ENCODE measurements at regions not wholly inside any gene's neighbourhood (a gene's known extent, or its start where the extent isn't known, plus 50 kb on each side); places are given as distances from the start of the nearest gene placed in this dataset.

- ChIA-PET POLR2A (no interaction called here), CTCF (interaction anchor here (0.6 to 1.2 kb wide), 2 partner anchors 109 to 360 kb away, joined by 3 to 5 read pairs; partner anchors contain the start of gene EDN1)
- Histone ChIP-seq H3K4me1 (ENCODE audit: control insufficient read depth in 2 of 2, insufficient read depth in 2 of 2, low read length in 2 of 2) (no peaks in the 10 kb centered on the region), H3K36me3 (replicated peaks in 1 of 2; ENCODE audit: control extremely low read depth in 1 of 2, control insufficient read depth in 1 of 2, extremely low read depth in 1 of 2, insufficient read depth in 2 of 2, low read length in 1 of 2) (no peaks in the 10 kb centered on the region), H2AFZ (ENCODE audit: insufficient read depth, low read depth, low read length, poor library complexity, severe bottlenecking) (no peak overlapping the region), H3K4me3 (ENCODE audit: control extremely low read depth in 1 of 5, extremely low read depth in 1 of 5, insufficient read depth in 1 of 5, low read depth in 2 of 5, low read length in 4 of 5) (no peak overlapping the region), H3K27me3 (replicated peaks in 1 of 4; ENCODE audit: control extremely low read depth in 1 of 4, control insufficient read depth in 3 of 4, insufficient read depth in 4 of 4, low read length in 3 of 4) (no peaks in the 10 kb centered on the region), H4K20me1 (ENCODE audit: control insufficient read depth, insufficient read depth, low read length, poor library complexity, severe bottlenecking) (no peaks in the 10 kb centered on the region), H3K9ac (ENCODE audit: low read length) (no peak overlapping the region), H3K79me2 (ENCODE audit: control insufficient read depth, insufficient read depth, low read length) (no peaks in the 10 kb centered on the region), H3K4me2 (replicated peaks; ENCODE audit: low read depth, low read length, poor library complexity, severe bottlenecking) (no peak overlapping the region), H3K27ac (ENCODE audit: low read length in 2 of 2) (no peak overlapping the region), H3K9me3 (ENCODE audit: control extremely low read depth in 1 of 3, control insufficient read depth in 2 of 3, insufficient read depth in 1 of 3, low read length in 2 of 3) (no peaks in the 10 kb centered on the region)
- Mint-ChIP-seq H3K27me3 (peaks cover 13% of the 10 kb centered on the region), H3K27ac (no peak overlapping the region), H3K4me1 (no peaks in the 10 kb centered on the region), H3K4me3 (no peak overlapping the region), H3K9me3 (ENCODE audit: insufficient read depth) (no peaks in the 10 kb centered on the region)
- TF ChIP-seq CTCF (IDR thresholded peaks at IDR 0.05): no peak
- TF ChIP-seq EZH2 (IDR thresholded peaks at IDR 0.05; ENCODE audit: borderline replicate concordance, insufficient read depth, low read depth, low read length, poor library complexity, severe bottlenecking): no peak
- DNase-seq (no peak), ATAC-seq (ENCODE audit: low read depth) (no peak)
- intact Hi-C loops (cut with micrococcal nuclease): no loop called here
- WGBS (ENCODE audit: insufficient coverage): no CpG with 5 or more reads among the region's 2 CpGs
Measured at GRCh38 chr6:11930240-11930639, 81.9 kb upstream of the HIVEP1 start.

DNA sequence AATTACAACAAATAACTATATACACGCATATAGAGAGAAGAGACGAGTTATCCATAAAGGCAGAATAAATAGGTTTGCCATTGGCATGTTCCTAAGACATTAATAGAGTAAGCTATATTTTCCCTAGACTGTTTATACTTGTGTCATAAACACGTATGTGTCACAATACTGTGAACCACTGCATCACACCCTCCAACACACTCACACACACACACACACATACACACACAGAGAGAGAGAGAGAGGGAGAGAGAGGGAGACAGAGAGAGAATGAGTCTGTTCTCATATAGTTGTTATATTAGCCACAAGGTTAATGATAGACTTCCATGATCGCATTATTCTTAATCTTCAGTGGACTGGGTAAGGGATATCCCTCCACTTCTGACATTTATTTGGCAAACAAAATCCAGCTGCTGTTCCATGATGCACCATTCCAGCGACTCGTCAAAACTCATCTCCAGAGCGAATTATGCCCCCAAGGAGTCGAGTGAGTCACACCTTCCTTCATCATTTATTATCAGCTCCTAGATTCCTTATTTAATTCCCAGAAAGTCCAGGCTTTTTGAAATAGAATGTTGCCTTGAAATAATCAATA is 82.8 kb upstream of the HIVEP1 start:
- Mint-ChIP-seq H3K4me1 (no peaks in the 10 kb centered on the region), H3K9me3 (ENCODE audit: insufficient read depth) (no peaks in the 10 kb centered on the region), H3K4me3 (no peak overlapping the region), H3K27me3 (peaks cover 13% of the 10 kb centered on the region), H3K27ac (no peak overlapping the region)
- no peaks in the 10 kb centered on the region for H3K9me3 ChIP-seq (ENCODE audit: control extremely low read depth in 1 of 3, control insufficient read depth in 2 of 3, insufficient read depth in 1 of 3, low read length in 2 of 3)
- no peaks in the 10 kb centered on the region for H3K79me2 ChIP-seq (ENCODE audit: control insufficient read depth, insufficient read depth, low read length)
- H3K4me2 ChIP-seq (replicated peaks; ENCODE audit: low read depth, low read length, poor library complexity, severe bottlenecking): no peak overlapping the region
- H4K20me1 ChIP-seq (ENCODE audit: control insufficient read depth, insufficient read depth, low read length, poor library complexity, severe bottlenecking): no peaks in the 10 kb centered on the region
- no peak overlapping the region for H2AFZ ChIP-seq (ENCODE audit: insufficient read depth, low read depth, low read length, poor library complexity, severe bottlenecking)
- CTCF ChIA-PET: no interaction called here
- no peaks in the 10 kb centered on the region for H3K27me3 ChIP-seq (replicated peaks in 1 of 4; ENCODE audit: control extremely low read depth in 1 of 4, control insufficient read depth in 3 of 4, insufficient read depth in 4 of 4, low read length in 3 of 4)
- TF ChIP-seq EZH2 (IDR thresholded peaks at IDR 0.05; ENCODE audit: borderline replicate concordance, insufficient read depth, low read depth, low read length, poor library complexity, severe bottlenecking): no peak
- TF ChIP-seq CTCF (IDR thresholded peaks at IDR 0.05): no peak
- POLR2A ChIA-PET: no interaction called here
- intact Hi-C loops (cut with micrococcal nuclease): no loop called here
- DNase-seq (no peak), ATAC-seq (ENCODE audit: low read depth) (no peak)
- no peak overlapping the region for H3K27ac ChIP-seq (ENCODE audit: low read length in 2 of 2)
- WGBS (ENCODE audit: insufficient coverage): no CpG with 5 or more reads among the region's 8 CpGs
- no peaks in the 10 kb centered on the region for H3K4me1 ChIP-seq (ENCODE audit: control insufficient read depth in 2 of 2, insufficient read depth in 2 of 2, low read length in 2 of 2)
- H3K4me3 ChIP-seq (ENCODE audit: control extremely low read depth in 1 of 5, extremely low read depth in 1 of 5, insufficient read depth in 1 of 5, low read depth in 2 of 5, low read length in 4 of 5): no peak overlapping the region
- H3K36me3 ChIP-seq (replicated peaks in 1 of 2; ENCODE audit: control extremely low read depth in 1 of 2, control insufficient read depth in 1 of 2, extremely low read depth in 1 of 2, insufficient read depth in 2 of 2, low read length in 1 of 2): no peaks in the 10 kb centered on the region
- no peak overlapping the region for H3K9ac ChIP-seq (ENCODE audit: low read length)
